Colonic mucosa (tissue), 4 donors: ENCODE measurements at regions not wholly inside any gene's neighbourhood (a gene's known extent, or its start where the extent isn't known, plus 50 kb on each side); places are given as distances from the start of the nearest gene placed in this dataset.

Experiments used
- DNase-seq: peaks from one replicate; pipeline ENCODE4 v3.0.0-alpha.2; 2020
- H3K27ac ChIP-seq: fragments of 200-600 bp; one replicate; pipeline ENCODE4 v1.8.0; 2021
- H3K27me3 ChIP-seq: fragments of 200-600 bp; one replicate; pipeline ENCODE4 v1.8.0; 2021
- H3K36me3 ChIP-seq: fragments of 200-600 bp; one replicate; pipeline ENCODE4 v1.8.0; 2021
- H3K4me1 ChIP-seq: fragments of 200-600 bp; one replicate; pipeline ENCODE4 v1.8.0; 2021; ENCODE audit warnings: mild to moderate bottlenecking
- H3K4me3 ChIP-seq: fragments of 200-600 bp; one replicate; pipeline ENCODE4 v1.8.0; 2021
- H3K9ac ChIP-seq, 2 donors: one replicate each; pipeline ENCODE4 v1.7.0; 2013; ENCODE audit warnings: control low read depth in 2 of 2, low read depth in 2 of 2, low read length in 2 of 2
- H3K9me3 ChIP-seq: fragments of 200-600 bp; one replicate; pipeline ENCODE4 v1.8.0; 2021
- intact Hi-C: fragments of 100-400 bp; cut with DNase I; formaldehyde crosslinking; loops from one replicate; pipeline ENCODE4 v1.14.1; 2022
- TF ChIP-seq, protein P1 (sequence below): fragments of 200-600 bp; IDR thresholded peaks from one replicate; pipeline ENCODE4 v1.8.0; 2022; ENCODE audit warnings: antibody characterized with exemption, mild to moderate bottlenecking
- donor health status: healthy.
- donor health status: DM: no; HTN: no; CAD: no.
- donor health status: DM: no; HTN: no; CAD: no.

DNA sequence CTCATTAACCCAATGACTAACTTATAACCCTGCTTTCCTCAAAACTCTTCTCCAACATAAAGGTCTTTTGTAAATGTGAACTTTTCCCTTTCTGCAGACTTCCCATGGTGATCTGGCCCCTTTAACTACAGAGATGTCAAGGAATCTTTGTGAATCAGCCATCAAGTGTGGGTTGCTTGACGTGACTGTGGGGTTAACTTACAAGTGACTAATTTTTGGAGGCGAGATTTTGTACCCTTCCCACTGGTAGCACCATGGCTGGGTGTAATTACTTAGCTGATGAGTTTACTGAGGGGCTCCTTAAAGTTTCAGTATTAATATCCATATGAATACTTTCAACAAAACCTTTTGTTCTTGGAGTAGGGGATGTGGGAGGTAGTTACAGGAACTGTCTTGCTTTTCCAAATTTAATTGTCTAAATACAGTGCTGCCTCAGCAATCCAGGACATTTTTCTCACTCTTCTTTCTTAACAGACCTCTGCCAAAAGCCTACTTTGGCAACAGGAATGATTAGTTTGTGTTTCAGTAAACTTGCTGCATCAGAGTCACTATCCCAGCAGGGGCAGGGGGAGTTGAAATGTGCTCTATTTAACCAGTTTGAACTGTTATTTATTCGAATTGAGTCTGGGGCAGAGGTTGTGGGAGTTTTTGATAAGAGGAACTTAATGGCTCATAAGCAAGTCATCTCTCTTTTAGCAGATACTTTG lies 217.3 kb upstream of the FGGY start:
- intact Hi-C loops, result no loop called here
- DNase-seq, result no peak
- Histone ChIP-seq H3K36me3 (no peaks in the 10 kb centered on the region), H3K27ac (no peak overlapping the region), H3K4me1 (no peaks in the 10 kb centered on the region), H3K4me3 (no peak overlapping the region), H3K9ac (no peak overlapping the region), H3K9me3 (no peaks in the 10 kb centered on the region), H3K27me3 (no peaks in the 10 kb centered on the region)
- TF ChIP-seq, protein P1, sequence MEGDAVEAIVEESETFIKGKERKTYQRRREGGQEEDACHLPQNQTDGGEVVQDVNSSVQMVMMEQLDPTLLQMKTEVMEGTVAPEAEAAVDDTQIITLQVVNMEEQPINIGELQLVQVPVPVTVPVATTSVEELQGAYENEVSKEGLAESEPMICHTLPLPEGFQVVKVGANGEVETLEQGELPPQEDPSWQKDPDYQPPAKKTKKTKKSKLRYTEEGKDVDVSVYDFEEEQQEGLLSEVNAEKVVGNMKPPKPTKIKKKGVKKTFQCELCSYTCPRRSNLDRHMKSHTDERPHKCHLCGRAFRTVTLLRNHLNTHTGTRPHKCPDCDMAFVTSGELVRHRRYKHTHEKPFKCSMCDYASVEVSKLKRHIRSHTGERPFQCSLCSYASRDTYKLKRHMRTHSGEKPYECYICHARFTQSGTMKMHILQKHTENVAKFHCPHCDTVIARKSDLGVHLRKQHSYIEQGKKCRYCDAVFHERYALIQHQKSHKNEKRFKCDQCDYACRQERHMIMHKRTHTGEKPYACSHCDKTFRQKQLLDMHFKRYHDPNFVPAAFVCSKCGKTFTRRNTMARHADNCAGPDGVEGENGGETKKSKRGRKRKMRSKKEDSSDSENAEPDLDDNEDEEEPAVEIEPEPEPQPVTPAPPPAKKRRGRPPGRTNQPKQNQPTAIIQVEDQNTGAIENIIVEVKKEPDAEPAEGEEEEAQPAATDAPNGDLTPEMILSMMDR, result no peak

DNA sequence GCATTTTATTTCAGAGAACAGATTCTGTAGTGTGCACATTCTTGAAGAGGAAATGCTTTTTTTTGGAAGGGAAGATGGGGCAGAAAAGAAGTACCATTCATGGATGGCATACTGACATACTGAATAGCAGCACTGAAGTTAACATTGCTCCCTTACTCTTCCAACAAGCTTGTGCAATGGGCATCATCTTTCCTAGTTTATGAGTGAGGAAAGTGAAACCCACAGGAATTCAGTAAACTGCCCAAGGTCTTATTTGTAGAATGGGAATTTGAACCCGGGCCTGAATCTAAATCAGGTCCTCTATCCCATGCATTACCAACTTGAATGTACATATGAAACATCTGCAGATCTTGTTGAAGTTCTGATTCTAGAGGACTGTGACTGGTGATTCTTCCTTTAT lies 215.7 kb upstream of the FGGY start:
- Histone ChIP-seq H3K4me1 (no peaks in the 10 kb centered on the region), H3K36me3 (no peaks in the 10 kb centered on the region), H3K4me3 (no peak overlapping the region), H3K27ac (no peak overlapping the region), H3K27me3 (no peaks in the 10 kb centered on the region), H3K9me3 (no peaks in the 10 kb centered on the region), H3K9ac (no peak overlapping the region)
- intact Hi-C loops, result no loop called here
- no peak for DNase-seq
- TF ChIP-seq, protein P1, result no peak

DNA sequence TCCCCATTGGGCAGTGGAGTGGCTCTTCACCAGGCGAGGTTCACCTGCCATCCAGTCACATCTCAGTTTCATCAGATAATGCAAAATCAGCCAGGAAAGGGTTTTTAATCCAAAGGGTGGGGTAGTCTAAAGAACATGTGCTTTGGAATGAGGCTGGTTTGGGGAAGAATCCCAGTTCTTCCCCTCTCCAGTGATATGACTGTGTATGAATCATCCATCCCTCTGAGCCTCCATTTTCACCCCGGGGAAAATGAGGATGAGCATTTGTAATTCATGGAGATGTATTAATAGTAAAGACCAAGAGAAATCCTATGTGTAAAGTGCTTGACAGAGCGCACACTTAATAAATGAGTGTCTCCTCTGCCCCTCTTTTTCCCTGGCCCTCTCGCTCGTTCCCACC lies 215.1 kb upstream of the FGGY start:
- no peak overlapping the region for H3K9ac ChIP-seq
- TF ChIP-seq, protein P1, result no peak
- DNase-seq, result no peak

DNA sequence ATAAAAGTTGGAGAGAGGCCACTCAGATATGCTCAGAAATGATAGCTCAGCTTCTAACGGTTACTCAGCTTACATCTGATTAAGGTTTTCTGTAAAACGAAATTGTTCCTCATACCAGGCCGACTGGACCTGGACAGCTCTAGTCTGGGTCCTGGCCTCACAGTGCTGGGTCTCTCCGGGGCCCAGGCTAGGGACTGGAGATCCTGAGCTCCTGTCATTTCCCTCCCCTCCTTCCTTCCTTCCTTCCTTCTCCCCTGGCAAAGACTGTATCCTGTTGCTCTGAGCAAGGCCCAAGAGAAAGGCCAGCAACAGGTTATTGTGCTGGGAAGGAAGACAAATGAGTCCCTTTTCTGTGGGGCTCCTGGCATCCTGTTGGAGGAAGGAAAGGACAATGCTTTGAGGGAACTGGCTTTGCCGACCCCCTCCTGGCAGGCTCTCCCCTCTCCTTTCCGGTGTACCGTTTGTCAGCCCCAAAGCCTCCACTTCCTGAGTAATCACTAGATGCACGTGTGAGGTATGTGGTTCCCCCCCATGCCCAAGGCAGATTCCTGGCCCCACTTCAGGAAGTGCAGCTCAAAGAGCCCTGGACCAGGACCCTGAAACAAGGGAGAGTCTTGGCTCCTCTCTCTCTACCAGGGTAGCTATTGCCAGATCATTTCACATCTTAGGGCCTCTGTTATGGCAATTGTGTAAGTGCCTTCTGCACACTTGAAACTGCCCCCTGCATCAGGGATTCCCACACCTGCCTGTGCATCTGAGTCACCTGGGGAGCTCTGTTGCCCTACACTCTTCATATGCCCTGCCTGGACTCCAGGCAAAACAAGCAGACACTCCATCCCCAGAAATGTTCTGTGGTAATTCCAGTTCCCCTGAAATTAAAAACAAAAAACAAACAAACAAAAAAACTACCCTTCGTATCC lies 212.7 kb upstream of the FGGY start:
- Histone ChIP-seq H3K9me3 (no peaks in the 10 kb centered on the region), H3K4me3 (no peak overlapping the region), H3K27me3 (no peaks in the 10 kb centered on the region), H3K27ac (no peak overlapping the region), H3K36me3 (no peaks in the 10 kb centered on the region), H3K9ac (no peak overlapping the region), H3K4me1 (no peaks in the 10 kb centered on the region)
- intact Hi-C loops, result no loop called here
- no peak for DNase-seq
- TF ChIP-seq, protein P1, result no peak

More for the DNA sequence above, 215.1 kb upstream of the FGGY start:
- no peaks in the 10 kb centered on the region for H3K36me3 ChIP-seq
- no peak overlapping the region for H3K4me3 ChIP-seq
- intact Hi-C loops, result no loop called here
- no peaks in the 10 kb centered on the region for H3K9me3 ChIP-seq
- H3K4me1 ChIP-seq, result no peaks in the 10 kb centered on the region
- no peaks in the 10 kb centered on the region for H3K27me3 ChIP-seq
- no peak overlapping the region for H3K27ac ChIP-seq

DNA sequence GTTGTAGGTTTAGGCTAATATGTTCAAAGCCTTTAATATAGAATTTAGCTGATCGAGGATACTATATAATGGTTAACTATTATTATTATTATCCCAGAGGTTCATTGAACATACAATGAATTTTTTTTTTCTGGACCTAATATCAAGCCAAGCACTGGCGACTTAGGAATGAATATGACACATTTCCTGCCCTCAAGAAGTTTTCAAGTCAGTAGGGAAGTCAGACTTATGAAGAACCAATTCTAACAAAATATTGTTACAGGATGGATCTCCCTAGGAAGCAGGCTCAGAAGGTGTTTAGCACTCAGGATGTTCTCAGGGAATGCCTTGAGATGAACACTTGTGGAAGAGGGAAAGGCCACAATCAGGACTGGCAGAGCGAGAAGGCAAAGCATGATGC lies 211.8 kb upstream of the FGGY start:
- H3K4me1 ChIP-seq, result no peaks in the 10 kb centered on the region
- intact Hi-C loops, result no loop called here
- no peaks in the 10 kb centered on the region for H3K27me3 ChIP-seq
- no peak overlapping the region for H3K4me3 ChIP-seq
- H3K9ac ChIP-seq, result no peak overlapping the region
- no peak overlapping the region for H3K27ac ChIP-seq
- TF ChIP-seq, protein P1, result no peak
- no peaks in the 10 kb centered on the region for H3K36me3 ChIP-seq
- no peaks in the 10 kb centered on the region for H3K9me3 ChIP-seq
- no peak for DNase-seq
